ENCODE measurements at regions not wholly inside any gene's neighbourhood (a gene's known extent, or its start where the extent isn't known, plus 50 kb on each side); places are given as distances from the start of the nearest gene placed in this dataset.

- no peak for TF ChIP-seq EZH2 (IDR thresholded peaks at IDR 0.05; ENCODE audit: insufficient read depth, poor library complexity, severe bottlenecking)
- TF ChIP-seq EZH2phosphoT487 (IDR thresholded peaks at IDR 0.05; ENCODE audit: insufficient read depth, low read depth): no peak
These were observed 75.7 kb upstream of the KCNJ15 start for GRCh38 chr21:38181096-38181495.
